ENCODE measurements at regions not wholly inside any gene's neighbourhood (a gene's known extent, or its start where the extent isn't known, plus 50 kb on each side); places are given as distances from the start of the nearest gene placed in this dataset.

- Mint-ChIP-seq H3K9me3 (peaks cover 19% of the 10 kb centered on the region), H3K4me1 (ENCODE audit: low read depth) (no peaks in the 10 kb centered on the region), H3K36me3 (ENCODE audit: low read depth) (no peaks in the 10 kb centered on the region), H3K27ac (no peak overlapping the region), H3K4me3 (no peak overlapping the region), H3K27me3 (no peaks in the 10 kb centered on the region)
- intact Hi-C loops (cut with micrococcal nuclease): no loop called here
These were observed 113.7 kb upstream of the NSMCE3 start for GRCh38 chr15:29383367-29383766.

DNA sequence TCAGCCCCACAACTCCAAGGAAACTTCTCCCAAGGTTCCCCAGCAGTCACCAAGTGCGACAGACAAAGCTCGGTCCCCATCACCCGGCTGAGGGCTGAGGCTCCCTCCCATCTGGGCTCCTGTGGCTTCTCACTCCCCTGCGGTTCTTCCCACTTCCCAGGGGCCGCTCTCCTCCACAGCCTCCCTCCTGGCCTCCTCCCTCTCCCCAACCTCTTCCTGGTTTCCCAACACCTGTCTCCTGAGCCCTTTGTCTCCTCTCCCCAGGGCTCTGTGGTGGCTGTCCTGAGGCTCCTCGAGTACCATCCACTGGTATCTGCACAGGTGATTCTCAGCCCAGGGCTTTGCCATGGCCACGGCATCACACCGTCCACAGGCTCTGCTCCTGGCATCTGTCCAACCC, 113.2 kb upstream of the NSMCE3 start:
- Mint-ChIP-seq H3K36me3 (ENCODE audit: low read depth) (no peaks in the 10 kb centered on the region), H3K27ac (no peak overlapping the region), H3K9me3 (peaks cover 19% of the 10 kb centered on the region), H3K4me3 (no peak overlapping the region), H3K4me1 (ENCODE audit: low read depth) (no peaks in the 10 kb centered on the region), H3K27me3 (no peaks in the 10 kb centered on the region)
- intact Hi-C loops (cut with micrococcal nuclease): no loop called here

GRCh38 chr15:29380466-29380865, 110.8 kb upstream of the NSMCE3 start:
- peaks cover 13% of the 10 kb centered on the region for H3K9me3 Mint-ChIP-seq
- no peak overlapping the region for H3K4me3 Mint-ChIP-seq
- intact Hi-C loops (cut with micrococcal nuclease): no loop called here
- no peaks in the 10 kb centered on the region for H3K36me3 Mint-ChIP-seq (ENCODE audit: low read depth)
- H3K27ac Mint-ChIP-seq: no peak overlapping the region
- no peaks in the 10 kb centered on the region for H3K4me1 Mint-ChIP-seq (ENCODE audit: low read depth)
- H3K27me3 Mint-ChIP-seq: no peaks in the 10 kb centered on the region

DNA sequence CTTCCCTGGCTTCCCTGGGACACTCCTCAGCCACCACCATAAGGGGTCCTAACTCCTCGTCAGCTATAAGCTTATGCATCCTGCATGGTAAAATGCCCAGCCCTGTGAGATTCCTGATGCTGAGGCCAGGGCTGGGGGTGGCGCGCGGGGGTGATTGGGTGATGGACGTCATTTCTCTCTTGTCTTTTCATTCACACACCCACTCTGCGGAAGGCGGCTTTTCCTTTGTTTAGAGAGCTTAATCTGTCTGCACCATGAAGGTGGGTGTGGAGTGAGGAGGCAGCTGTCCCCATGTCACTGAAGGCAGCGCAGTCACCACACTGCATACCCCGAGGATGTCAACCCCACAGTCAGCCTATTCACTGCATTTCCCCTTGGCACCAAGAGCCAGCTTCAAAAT, 110.0 kb upstream of the NSMCE3 start:
- no peak overlapping the region for H3K27ac Mint-ChIP-seq
- peaks cover 6% of the 10 kb centered on the region for H3K9me3 Mint-ChIP-seq
- no peaks in the 10 kb centered on the region for H3K4me1 Mint-ChIP-seq (ENCODE audit: low read depth)
- H3K27me3 Mint-ChIP-seq: no peaks in the 10 kb centered on the region
- no peaks in the 10 kb centered on the region for H3K36me3 Mint-ChIP-seq (ENCODE audit: low read depth)
- intact Hi-C loops (cut with micrococcal nuclease): no loop called here
- no peak overlapping the region for H3K4me3 Mint-ChIP-seq

DNA sequence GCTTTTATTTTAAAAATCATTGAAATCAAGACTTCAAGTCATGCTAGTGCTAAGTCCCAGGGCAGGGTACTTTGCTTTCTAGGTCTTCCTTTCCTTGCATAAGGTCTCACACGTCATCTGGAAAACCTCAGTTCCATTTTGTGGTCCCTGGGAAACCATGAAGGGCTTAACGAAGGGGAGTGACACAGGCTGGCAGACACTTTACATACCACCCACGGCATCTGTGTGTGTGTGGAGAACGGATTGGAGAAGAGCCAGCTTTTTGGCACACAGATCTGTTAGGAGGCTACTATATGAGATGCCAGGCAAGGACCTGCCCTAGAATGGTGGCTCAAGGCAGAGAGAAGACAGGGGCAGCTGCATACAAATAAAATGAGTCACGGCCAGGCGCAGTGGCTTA, 107.5 kb upstream of the NSMCE3 start:
- intact Hi-C loops (cut with micrococcal nuclease): no loop called here
- no peaks in the 10 kb centered on the region for H3K4me1 Mint-ChIP-seq (ENCODE audit: low read depth)
- H3K27me3 Mint-ChIP-seq: no peaks in the 10 kb centered on the region
- no peak overlapping the region for H3K4me3 Mint-ChIP-seq
- H3K27ac Mint-ChIP-seq: no peak overlapping the region
- H3K36me3 Mint-ChIP-seq (ENCODE audit: low read depth): no peaks in the 10 kb centered on the region
- H3K9me3 Mint-ChIP-seq: no peaks in the 10 kb centered on the region

- no peaks in the 10 kb centered on the region for H3K4me1 Mint-ChIP-seq (ENCODE audit: low read depth)
- H3K27me3 Mint-ChIP-seq: no peaks in the 10 kb centered on the region
- no peaks in the 10 kb centered on the region for H3K36me3 Mint-ChIP-seq (ENCODE audit: low read depth)
- H3K4me3 Mint-ChIP-seq: no peak overlapping the region
- no peak overlapping the region for H3K27ac Mint-ChIP-seq
- H3K9me3 Mint-ChIP-seq: no peaks in the 10 kb centered on the region
- intact Hi-C loops (cut with micrococcal nuclease): no loop called here
These were observed 107.0 kb upstream of the NSMCE3 start for GRCh38 chr15:29376590-29376989.

DNA sequence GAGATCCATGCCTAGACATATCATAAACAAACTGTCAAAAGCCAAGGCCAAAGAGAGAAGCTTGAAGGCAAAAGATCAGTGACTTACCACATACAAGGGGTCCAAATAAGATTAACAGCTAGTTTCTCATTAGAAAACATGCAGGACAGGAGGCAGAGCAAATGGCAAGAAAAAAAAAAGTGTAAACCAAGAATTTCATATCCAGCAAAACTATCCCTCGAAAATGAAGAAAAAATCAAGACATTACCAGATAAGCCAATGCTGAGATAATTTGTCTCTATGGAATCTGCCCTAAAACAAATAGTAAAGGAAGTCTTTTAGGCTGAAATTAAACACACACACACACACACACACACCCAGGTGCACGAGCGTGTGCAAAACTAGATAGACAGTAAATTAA, 99.6 kb upstream of the NSMCE3 start:
- no peak overlapping the region for H3K4me3 Mint-ChIP-seq
- no peaks in the 10 kb centered on the region for H3K27me3 Mint-ChIP-seq
- H3K27ac Mint-ChIP-seq: no peak overlapping the region
- H3K9me3 Mint-ChIP-seq: peaks cover 14% of the 10 kb centered on the region
- H3K4me1 Mint-ChIP-seq (ENCODE audit: low read depth): no peaks in the 10 kb centered on the region
- intact Hi-C loops (cut with micrococcal nuclease): no loop called here
- no peaks in the 10 kb centered on the region for H3K36me3 Mint-ChIP-seq (ENCODE audit: low read depth)

GRCh38 chr15:29364426-29365078, 94.9 kb upstream of the NSMCE3 start:
- Mint-ChIP-seq H3K9me3 (peaks cover 13% of the 10 kb centered on the region), H3K27me3 (no peaks in the 10 kb centered on the region), H3K4me3 (no peak overlapping the region), H3K4me1 (ENCODE audit: low read depth) (no peaks in the 10 kb centered on the region), H3K27ac (no peak overlapping the region), H3K36me3 (ENCODE audit: low read depth) (no peaks in the 10 kb centered on the region)
- intact Hi-C loops (cut with micrococcal nuclease): no loop called here

- no peaks in the 10 kb centered on the region for H3K9me3 Mint-ChIP-seq
- intact Hi-C loops (cut with micrococcal nuclease): no loop called here
- H3K4me1 Mint-ChIP-seq (ENCODE audit: low read depth): no peaks in the 10 kb centered on the region
These were observed 91.9 kb upstream of the NSMCE3 start for GRCh38 chr15:29361560-29361959.

GRCh38 chr15:29360152-29360551, 90.5 kb upstream of the NSMCE3 start:
- Mint-ChIP-seq H3K9me3 (no peaks in the 10 kb centered on the region), H3K27me3 (no peaks in the 10 kb centered on the region), H3K4me1 (ENCODE audit: low read depth) (no peaks in the 10 kb centered on the region), H3K4me3 (no peak overlapping the region), H3K27ac (no peak overlapping the region), H3K36me3 (ENCODE audit: low read depth) (no peaks in the 10 kb centered on the region)
- intact Hi-C loops (cut with micrococcal nuclease): no loop called here

More at GRCh38 chr15:29361560-29361959, 91.9 kb upstream of the NSMCE3 start:
- Mint-ChIP-seq H3K36me3 (ENCODE audit: low read depth) (no peaks in the 10 kb centered on the region), H3K4me3 (no peak overlapping the region), H3K27ac (no peak overlapping the region), H3K27me3 (no peaks in the 10 kb centered on the region)

- intact Hi-C loops (cut with micrococcal nuclease): no loop called here
These were observed 87.2 kb upstream of the NSMCE3 start for GRCh38 chr15:29356786-29357185.

GRCh38 chr15:29355477-29355876, 85.9 kb upstream of the NSMCE3 start:
- Mint-ChIP-seq H3K27ac (no peak overlapping the region), H3K36me3 (ENCODE audit: low read depth) (no peaks in the 10 kb centered on the region), H3K27me3 (no peaks in the 10 kb centered on the region), H3K9me3 (no peaks in the 10 kb centered on the region), H3K4me3 (no peak overlapping the region), H3K4me1 (ENCODE audit: low read depth) (no peaks in the 10 kb centered on the region)
- intact Hi-C loops (cut with micrococcal nuclease): no loop called here

More at GRCh38 chr15:29356786-29357185, 87.2 kb upstream of the NSMCE3 start:
- Mint-ChIP-seq H3K4me1 (ENCODE audit: low read depth) (no peaks in the 10 kb centered on the region), H3K27ac (no peak overlapping the region), H3K9me3 (no peaks in the 10 kb centered on the region), H3K4me3 (no peak overlapping the region), H3K27me3 (no peaks in the 10 kb centered on the region), H3K36me3 (ENCODE audit: low read depth) (no peaks in the 10 kb centered on the region)

GRCh38 chr15:29352402-29352801, 82.8 kb upstream of the NSMCE3 start:
- Mint-ChIP-seq H3K9me3 (no peaks in the 10 kb centered on the region), H3K27me3 (no peaks in the 10 kb centered on the region), H3K4me1 (ENCODE audit: low read depth) (no peaks in the 10 kb centered on the region), H3K4me3 (no peak overlapping the region), H3K27ac (no peak overlapping the region), H3K36me3 (ENCODE audit: low read depth) (no peaks in the 10 kb centered on the region)
- intact Hi-C loops (cut with micrococcal nuclease): no loop called here

- H3K4me1 Mint-ChIP-seq (ENCODE audit: low read depth): no peaks in the 10 kb centered on the region
- no peaks in the 10 kb centered on the region for H3K36me3 Mint-ChIP-seq (ENCODE audit: low read depth)
- H3K9me3 Mint-ChIP-seq: no peaks in the 10 kb centered on the region
- H3K27ac Mint-ChIP-seq: no peak overlapping the region
- no peaks in the 10 kb centered on the region for H3K27me3 Mint-ChIP-seq
- intact Hi-C loops (cut with micrococcal nuclease): no loop called here
- H3K4me3 Mint-ChIP-seq: no peak overlapping the region
These were observed 79.6 kb upstream of the NSMCE3 start for GRCh38 chr15:29349196-29349595.

DNA sequence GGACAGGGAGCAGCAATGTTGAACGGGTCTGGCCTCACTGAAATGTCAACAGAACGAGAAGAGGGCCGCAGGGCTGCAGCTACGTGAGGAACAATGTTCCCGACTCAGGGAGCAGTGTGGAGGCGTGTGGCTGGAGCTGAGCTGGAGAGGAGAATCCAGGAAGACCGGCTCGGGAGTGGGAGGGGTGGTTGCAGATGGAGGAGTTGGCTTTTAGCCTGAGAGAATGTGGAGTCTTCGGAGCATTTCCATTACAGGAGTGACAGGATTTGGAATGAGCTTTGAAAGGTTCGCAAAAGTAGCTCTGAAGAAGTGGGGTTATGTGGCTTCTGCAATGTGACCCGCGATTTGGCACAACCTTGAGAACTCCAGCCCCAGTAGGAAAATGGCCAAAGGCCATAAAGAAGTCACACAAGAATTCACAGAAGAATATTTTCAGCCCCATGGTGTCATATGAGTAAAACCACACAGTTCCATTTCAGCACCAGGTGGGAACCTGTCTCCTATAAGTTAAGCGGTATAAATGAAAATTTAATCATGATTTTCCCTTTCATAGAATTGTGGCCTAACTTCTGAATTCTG, 78.8 kb upstream of the NSMCE3 start:
- intact Hi-C loops (cut with micrococcal nuclease): no loop called here
- H3K4me3 Mint-ChIP-seq: no peak overlapping the region

More for the DNA sequence above, 78.8 kb upstream of the NSMCE3 start:
- H3K27me3 Mint-ChIP-seq: no peaks in the 10 kb centered on the region
- H3K27ac Mint-ChIP-seq: no peak overlapping the region
- no peaks in the 10 kb centered on the region for H3K9me3 Mint-ChIP-seq
- no peaks in the 10 kb centered on the region for H3K36me3 Mint-ChIP-seq (ENCODE audit: low read depth)
- no peaks in the 10 kb centered on the region for H3K4me1 Mint-ChIP-seq (ENCODE audit: low read depth)
